Upper lobe of right lung (tissue), 1 donor: ENCODE measurements at regions not wholly inside any gene's neighbourhood (a gene's known extent, or its start where the extent isn't known, plus 50 kb on each side); places are given as distances from the start of the nearest gene placed in this dataset.

Experiments used
- ATAC-seq: fragments of 200-7000 bp; cut with Tn5 transposase; one replicate; pipeline ENCODE4 v1.9.1; 2020; ENCODE audit warnings: mild to moderate bottlenecking, moderate library complexity
- DNase-seq: peaks from one replicate; pipeline ENCODE4 v3.0.0-alpha.2; 2020
- H3K27ac ChIP-seq: fragments of 200-600 bp; one replicate; pipeline ENCODE4 v1.8.0; 2022
- H3K27me3 ChIP-seq: fragments of 200-600 bp; one replicate; pipeline ENCODE4 v1.8.0; 2022; ENCODE audit warnings: mild to moderate bottlenecking
- H3K36me3 ChIP-seq: fragments of 200-600 bp; one replicate; pipeline ENCODE4 v1.8.0; 2022
- H3K4me1 ChIP-seq: fragments of 200-600 bp; one replicate; pipeline ENCODE4 v1.8.0; 2022
- H3K4me3 ChIP-seq: fragments of 200-600 bp; one replicate; pipeline ENCODE4 v1.8.0; 2022; ENCODE audit warnings: mild to moderate bottlenecking
- H3K9me3 ChIP-seq: fragments of 200-600 bp; one replicate; pipeline ENCODE4 v1.8.0; 2022
- intact Hi-C: fragments of 100-400 bp; cut with DNase I; formaldehyde crosslinking; loops from one replicate; pipeline ENCODE4 v1.11.0; 2022
- TF ChIP-seq, protein P1 (sequence below): fragments of 200-600 bp; IDR thresholded peaks from one replicate; pipeline ENCODE4 v1.8.0; 2022; ENCODE audit warnings: antibody characterized with exemption
- donor health status: DM: no; HTN: yes; CAD: no; lungs with severe emphysema.

DNA sequence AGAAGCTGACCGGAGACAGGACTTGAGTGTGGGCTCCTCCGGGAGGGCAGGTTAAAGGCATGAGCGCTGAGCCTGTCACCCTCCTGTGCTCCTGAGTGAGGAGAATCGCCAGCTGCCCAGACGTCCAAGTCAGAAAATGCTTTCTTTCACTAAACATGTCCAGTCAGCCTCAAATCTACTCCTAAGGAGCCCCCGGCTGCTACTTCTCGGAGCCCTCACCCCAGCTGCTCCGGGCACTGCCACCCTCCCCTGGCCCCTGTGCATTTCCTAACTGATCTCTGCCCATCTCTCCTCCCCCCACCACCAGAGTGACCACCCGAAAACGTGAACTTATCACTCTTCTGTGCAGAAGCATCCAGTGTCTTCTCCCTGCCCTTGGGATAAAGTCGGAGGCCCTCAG is 277.5 kb upstream of the SOX1 start:
- peak; percentile 14 for ATAC-seq
- intact Hi-C loops, result no loop called here

DNA sequence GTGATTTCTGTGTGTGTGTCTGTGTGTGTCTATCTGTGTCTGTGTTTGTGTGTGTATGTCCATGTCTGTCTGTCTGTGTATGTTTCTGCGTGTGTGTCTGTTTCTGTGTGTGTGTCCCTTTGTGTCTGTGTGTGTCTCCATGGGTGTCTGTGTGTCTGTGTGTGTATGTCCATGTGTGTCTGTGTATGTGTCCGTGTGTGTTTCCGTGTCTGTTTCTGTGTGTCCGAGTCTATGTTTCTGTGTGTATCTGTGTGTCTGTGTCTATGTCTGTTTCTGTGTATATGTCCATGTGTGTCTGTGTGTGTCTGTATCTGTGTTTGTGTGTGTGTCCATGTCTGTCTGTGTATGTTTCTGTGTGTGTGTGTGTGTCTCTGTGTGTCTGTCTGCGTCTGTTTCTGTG is 276.3 kb upstream of the SOX1 start:
- no peak for DNase-seq
- H3K9me3 ChIP-seq, result no peaks in the 10 kb centered on the region
- peak; percentile 27 for ATAC-seq

More for the DNA sequence above, 277.5 kb upstream of the SOX1 start:
- no peak overlapping the region for H3K27ac ChIP-seq
- TF ChIP-seq, protein P1, sequence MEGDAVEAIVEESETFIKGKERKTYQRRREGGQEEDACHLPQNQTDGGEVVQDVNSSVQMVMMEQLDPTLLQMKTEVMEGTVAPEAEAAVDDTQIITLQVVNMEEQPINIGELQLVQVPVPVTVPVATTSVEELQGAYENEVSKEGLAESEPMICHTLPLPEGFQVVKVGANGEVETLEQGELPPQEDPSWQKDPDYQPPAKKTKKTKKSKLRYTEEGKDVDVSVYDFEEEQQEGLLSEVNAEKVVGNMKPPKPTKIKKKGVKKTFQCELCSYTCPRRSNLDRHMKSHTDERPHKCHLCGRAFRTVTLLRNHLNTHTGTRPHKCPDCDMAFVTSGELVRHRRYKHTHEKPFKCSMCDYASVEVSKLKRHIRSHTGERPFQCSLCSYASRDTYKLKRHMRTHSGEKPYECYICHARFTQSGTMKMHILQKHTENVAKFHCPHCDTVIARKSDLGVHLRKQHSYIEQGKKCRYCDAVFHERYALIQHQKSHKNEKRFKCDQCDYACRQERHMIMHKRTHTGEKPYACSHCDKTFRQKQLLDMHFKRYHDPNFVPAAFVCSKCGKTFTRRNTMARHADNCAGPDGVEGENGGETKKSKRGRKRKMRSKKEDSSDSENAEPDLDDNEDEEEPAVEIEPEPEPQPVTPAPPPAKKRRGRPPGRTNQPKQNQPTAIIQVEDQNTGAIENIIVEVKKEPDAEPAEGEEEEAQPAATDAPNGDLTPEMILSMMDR, result no peak
- no peaks in the 10 kb centered on the region for H3K27me3 ChIP-seq
- no peak overlapping the region for H3K4me3 ChIP-seq
- H3K9me3 ChIP-seq, result no peaks in the 10 kb centered on the region
- no peaks in the 10 kb centered on the region for H3K4me1 ChIP-seq
- DNase-seq, result no peak
- no peaks in the 10 kb centered on the region for H3K36me3 ChIP-seq

DNA sequence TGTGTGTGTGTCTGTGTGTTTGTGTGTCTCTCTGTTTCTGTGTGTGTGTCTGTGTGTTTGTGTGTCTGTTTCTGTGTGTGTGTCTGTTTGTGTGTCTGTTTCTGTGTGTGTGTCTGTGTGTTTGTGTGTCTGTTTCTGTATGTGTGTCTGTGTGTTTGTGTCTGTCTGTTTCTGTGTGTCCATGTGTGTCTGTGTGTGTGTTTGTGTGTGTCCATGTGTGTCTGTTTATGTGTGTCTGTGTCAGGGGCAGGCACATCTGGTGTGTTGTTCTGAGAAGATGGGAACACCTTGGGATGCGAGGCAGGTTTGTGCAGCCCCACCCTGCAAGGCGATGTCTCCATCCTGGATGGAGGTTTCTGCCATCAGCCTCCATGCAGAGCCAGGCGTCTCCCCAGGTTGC is 275.8 kb upstream of the SOX1 start:
- Histone ChIP-seq H3K4me1 (no peaks in the 10 kb centered on the region), H3K27ac (no peak overlapping the region), H3K4me3 (no peak overlapping the region), H3K9me3 (no peaks in the 10 kb centered on the region), H3K36me3 (no peaks in the 10 kb centered on the region), H3K27me3 (no peaks in the 10 kb centered on the region)
- no peak for ATAC-seq
- DNase-seq, result no peak
- TF ChIP-seq, protein P1, result no peak
- intact Hi-C loops, result no loop called here

More for the DNA sequence above, 276.3 kb upstream of the SOX1 start:
- Histone ChIP-seq H3K27me3 (no peaks in the 10 kb centered on the region), H3K4me1 (no peaks in the 10 kb centered on the region), H3K27ac (no peak overlapping the region), H3K4me3 (no peak overlapping the region), H3K36me3 (no peaks in the 10 kb centered on the region)
- TF ChIP-seq, protein P1, result no peak
- intact Hi-C loops, result no loop called here

DNA sequence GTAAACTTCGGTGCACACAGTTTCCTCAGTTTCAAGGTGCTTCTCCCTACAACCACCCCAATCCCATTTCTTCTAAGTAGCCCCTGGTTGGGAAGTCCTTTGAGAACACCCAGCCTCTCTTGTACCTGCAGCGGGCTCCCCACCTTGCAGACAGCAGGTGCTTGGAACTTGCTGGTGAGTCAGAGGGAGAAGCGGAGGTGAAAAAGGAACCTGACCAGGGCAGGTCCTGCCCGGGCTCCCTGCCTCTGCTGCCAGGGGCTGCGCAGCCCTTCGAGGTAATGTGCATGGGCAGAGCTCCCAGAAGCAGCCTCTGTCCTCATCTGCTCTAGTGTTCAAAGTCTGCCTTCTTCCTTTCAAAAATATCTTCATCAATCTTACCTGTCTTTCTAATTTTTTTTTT is 274.0 kb upstream of the SOX1 start:
- ATAC-seq, result no peak
- no peaks in the 10 kb centered on the region for H3K36me3 ChIP-seq
- DNase-seq, result no peak

More for the DNA sequence above, 274.0 kb upstream of the SOX1 start:
- Histone ChIP-seq H3K9me3 (no peaks in the 10 kb centered on the region), H3K4me1 (no peaks in the 10 kb centered on the region), H3K27ac (no peak overlapping the region), H3K27me3 (no peaks in the 10 kb centered on the region), H3K4me3 (no peak overlapping the region)
- intact Hi-C loops, result no loop called here
- TF ChIP-seq, protein P1, result no peak
